HG03460 (cell line): ENCODE measurements at regions not wholly inside any gene's neighbourhood (a gene's known extent, or its start where the extent isn't known, plus 50 kb on each side); places are given as distances from the start of the nearest gene placed in this dataset.
"Not testable (repeated sequence)": the region's sequence is repeated elsewhere in the genome, so short reads cannot be mapped to it uniquely, and the experiment has no call there.

Experiments used
- ATAC-seq: cut with Tn5 transposase; IDR thresholded peaks from one replicate; pipeline ENCODE4 v1.9.1; 2021; ENCODE audit not compliant: unreplicated experiment

DNA sequence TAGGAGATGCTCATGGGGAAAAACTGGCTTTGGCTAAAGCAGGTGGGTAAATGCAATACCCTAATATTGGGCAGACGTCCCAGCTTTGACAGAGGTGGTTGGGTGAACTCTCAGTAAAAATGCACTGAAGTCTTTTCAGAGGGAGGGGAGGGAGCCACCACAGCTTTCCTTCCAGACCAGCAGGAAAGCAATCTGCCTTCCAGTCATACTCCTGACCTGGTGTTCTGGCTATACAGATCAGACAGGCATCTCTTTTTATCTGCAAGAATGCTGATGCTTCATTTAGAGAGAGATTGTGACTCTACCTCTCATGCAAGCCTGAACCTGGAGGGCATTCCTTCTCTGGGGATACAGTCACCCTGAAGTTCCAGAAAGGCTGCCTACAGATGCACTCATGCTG lies 52.6 kb upstream of the ICA1 start:
- ATAC-seq, result no peak

DNA sequence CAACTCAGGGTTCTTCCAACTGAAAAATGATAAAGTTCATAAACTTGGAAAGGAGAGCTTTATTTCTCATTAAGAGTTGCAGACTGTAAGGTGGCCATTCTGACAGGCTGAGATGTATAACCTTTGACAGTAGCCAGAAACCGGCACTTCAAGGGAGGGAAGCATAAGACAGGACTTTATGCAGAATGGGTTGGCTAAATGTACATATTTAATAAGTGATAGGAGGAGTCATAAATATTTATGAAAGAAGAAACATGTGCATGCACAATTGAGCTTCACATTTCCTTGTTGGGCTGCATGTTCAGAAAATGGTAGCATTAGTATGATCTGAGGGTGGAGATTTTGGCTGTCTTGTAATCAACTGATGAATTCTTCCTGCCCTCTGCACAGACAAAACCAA lies 57.1 kb upstream of the ICA1 start:
- no peak for ATAC-seq

DNA sequence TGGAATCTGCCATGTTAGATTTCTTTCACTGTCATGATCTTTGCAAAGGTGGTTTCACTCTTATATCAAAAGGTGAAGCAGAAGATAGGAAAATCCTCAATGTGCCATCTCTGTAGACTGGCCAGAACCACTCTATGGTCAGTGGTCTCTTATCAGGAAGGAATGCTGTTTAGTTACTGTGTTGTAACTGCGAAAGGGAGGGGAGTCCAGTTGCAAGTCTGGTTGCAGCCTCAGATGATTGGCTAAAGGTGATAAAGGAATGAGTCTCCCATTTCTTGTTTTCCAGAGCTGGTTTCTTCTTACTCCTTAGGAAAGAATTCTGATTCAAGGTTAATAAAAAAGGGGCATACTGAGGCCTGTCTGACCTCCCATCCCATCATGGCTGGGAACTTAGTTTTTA lies 58.2 kb upstream of the ICA1 start:
- ATAC-seq, result no peak

DNA sequence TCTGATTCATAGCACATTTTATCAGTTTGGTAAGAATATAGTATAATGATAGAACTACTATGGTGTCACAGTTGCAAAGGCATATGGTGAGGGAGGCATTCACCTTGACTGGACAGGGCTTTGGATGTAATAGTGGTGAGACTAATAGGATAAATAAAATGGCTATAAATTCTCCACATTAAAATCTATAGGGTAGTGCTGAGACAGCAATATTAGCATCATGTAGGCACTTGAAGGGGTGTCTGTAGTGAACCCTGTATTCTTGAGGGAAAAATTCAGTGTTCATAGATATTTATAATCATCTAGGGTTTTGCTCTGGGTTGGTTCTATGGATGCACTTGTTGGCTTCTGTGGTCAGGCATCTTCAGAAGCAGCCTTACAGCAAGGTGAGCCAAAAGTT lies 59.3 kb upstream of the ICA1 start:
- ATAC-seq, result no peak

DNA sequence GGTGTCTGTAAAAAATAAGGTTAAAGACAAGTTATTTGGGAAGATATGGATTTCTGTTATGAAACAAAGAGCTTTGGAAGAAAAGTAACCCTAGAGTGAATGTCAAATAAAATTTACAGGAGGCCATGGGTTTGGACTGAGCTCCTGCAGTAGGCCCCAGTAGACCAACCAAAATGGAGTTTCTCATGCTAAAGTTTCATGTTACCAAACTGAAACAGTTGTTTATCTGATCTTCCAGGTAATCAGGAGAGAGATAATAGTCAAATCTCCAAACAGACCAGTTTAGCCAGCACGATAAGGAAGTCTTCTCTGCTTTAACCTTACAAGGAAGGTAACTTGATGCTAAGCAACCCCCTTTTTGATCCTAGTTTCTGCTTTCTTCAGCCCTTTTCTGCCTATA lies 60.7 kb upstream of the ICA1 start:
- ATAC-seq, result no peak

DNA sequence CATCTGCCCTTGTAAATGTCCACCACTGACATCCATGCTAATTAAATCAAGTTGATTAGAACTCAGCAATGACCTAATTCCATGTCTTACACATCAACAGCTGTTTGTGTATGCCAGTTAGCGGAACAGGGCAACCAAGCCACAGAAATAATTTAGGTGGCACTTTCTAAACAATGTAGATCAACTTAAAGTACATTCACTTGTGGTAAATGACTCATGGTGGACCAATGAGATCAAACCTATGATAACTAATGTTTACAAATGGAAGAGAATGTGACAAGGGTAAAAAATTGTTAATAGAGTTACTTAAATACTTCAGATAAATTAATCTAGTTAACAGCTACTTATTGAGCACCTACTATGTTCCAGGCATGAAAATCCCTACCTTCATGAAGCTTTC lies 63.1 kb upstream of the ICA1 start:
- ATAC-seq, result no peak

DNA sequence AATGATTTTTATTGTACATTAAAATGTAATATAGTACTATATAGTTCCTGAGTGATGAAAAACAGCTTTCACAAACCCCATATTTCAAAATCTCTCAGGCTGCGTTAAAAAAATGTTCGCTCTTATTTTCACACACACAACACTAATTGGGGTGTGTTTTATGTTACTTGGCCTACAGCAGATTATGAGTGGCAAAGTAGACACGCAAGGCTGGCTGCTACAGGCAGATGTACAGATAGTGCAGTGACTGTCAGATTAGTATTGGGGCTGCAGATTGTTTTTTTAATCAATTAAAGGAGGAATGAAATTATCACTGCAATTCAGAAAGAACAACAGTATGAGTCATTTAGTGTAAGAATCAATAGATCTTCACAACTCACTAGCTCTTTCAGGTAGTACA lies 65.2 kb upstream of the ICA1 start:
- no peak for ATAC-seq

DNA sequence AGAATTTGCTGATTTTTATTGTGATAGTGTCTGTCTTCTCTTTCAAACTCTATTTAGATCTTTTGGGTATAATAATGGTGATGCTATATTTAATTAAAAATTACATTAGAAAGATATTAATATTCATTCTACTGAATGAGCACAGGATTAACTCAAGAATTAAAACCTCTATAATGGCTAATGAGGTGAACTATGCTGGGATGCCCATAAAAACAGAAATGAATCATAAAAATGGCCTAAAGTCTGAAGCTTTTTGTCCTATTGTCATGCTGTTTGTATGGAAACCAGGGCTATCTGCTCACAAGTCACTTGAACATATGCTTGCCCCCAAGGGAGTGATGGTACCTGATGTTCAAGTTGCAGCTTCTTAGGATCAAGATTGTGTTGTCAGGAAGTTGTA lies 76.2 kb upstream of the ICA1 start:
- no peak for ATAC-seq

DNA sequence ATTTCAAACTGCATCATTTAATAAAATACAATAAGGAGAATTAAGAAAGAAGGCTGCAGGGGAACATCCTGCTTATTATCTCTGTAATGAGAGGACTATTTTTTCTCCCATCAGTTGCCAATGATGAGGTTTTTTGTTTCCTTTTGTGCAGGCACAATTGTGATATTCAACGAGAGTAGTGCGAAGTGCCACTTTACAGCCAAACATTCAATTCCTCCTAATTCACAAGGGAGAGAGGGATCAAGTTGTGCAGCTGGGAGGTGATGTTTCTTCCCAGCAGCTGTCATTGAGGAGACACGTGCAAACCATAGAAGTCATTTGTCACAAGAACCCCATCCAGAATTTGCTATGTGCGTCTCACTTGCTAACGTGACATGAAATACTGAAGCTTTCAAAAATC lies 81.6 kb upstream of the ICA1 start:
- ATAC-seq, result no peak

DNA sequence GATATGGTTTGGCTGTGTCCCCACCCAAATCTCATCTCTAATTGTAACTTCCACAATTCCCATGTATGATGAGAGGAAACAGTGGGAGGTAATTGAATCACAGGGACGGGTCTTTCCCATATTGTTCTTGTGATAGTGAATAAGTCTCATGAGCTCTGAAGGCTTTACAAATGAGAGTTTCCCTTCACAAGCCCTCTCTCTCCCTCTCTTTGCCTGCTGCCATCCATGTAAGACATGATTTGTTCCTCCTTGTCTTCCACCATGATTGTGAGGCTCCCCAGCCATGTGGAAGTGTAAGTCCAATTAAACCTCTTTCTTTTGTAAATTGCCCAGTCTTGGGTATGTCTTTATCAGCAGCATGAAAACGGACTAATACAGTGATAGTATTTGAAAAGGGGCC lies 85.4 kb upstream of the ICA1 start:
- not testable (repeated sequence) for ATAC-seq

DNA sequence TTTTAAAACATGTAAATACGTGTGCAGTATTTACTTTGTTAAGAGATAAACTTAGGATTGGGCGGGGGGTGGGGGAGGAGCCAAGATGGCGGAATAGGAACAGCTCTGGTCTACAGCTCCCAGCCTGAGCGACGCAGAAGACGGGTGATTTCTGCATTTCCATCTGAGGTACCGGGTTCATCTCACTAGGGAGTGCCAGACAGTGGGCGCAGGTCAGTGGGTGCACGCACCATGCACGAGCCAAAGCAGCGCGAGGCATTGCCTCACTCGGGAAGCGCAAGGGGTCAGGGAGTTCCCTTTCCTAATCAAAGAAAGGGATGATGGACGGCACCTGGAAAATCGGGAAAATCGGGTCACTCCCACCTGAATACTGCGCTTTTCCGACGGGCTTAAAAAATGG lies 81.8 kb upstream of the NXPH1 start:
- not testable (repeated sequence) for ATAC-seq

DNA sequence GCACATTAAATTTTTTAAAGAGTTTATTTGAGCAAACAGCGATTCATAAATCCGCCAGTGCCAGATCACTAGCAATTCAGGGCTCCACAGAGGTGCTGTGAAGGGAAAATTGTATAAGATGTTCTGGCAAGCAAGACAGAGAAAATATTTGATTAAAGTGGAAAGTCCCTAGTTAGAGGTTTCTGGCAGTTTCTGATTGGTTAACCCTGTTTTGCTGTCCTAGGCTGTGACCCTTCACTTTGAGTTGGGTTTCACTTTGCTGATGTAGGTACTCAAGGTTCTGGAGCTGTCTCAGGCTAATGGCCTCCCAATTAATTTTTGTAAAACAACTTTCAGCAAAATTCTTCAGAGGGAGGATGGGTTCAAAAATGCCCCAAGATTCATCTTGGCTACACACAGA lies 79.4 kb upstream of the NXPH1 start:
- no peak for ATAC-seq

DNA sequence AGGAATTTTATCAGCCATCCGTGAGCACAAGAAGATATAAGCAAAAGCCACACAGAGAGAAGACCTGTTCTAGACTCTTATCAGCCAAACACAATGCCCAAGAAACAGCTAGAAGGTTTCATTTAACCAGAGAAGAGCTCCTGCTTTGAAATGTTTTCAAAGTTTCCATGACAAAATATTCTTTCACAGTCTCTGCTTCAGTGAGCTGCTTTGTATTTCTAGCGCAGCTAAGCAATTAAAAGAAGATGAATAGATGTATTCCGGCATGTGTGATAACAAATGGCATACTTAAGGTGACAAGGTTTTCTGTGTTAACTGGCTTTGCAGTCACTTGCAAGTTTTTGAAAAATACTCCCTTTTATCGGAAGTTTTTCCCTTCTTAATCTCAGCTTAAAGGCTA lies 78.9 kb upstream of the NXPH1 start:
- no peak for ATAC-seq

DNA sequence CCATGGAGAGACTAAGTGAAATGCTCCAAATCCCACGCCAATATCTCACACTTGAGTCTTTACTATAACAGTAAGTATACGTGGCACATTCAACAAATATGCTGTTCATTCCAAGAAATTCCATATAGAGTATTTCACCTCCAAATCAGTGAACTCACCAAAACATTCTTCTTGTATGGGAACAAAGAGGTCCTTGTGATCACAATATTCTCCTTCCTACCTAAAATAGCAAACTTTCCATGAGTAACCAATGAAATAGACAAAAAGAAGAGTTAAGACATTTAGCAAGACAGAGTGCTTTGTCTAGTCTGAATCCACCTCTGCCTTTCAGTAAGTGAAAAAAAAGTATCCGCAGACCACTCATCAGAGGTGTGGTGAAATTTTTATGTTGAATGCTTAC lies 77.3 kb upstream of the NXPH1 start:
- ATAC-seq, result no peak

DNA sequence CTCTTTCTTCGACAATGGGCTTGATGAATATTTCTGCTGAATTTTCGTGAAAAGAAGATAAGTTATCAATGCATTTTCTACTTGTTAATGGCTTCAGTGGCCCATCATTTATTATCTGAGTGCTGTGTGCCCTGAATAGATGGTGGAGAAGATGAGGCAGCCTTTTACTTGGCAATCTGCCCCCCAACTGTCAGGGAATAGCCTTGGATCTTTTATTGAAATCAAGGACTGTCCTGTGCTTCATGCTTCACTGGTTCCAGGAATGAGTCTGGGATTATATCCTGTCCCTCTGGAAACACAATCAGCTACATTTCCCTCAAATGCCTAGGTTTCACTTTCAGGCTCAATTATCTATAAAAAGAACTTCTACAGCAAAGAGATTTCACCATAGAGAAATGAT lies 75.9 kb upstream of the NXPH1 start:
- ATAC-seq, result no peak

DNA sequence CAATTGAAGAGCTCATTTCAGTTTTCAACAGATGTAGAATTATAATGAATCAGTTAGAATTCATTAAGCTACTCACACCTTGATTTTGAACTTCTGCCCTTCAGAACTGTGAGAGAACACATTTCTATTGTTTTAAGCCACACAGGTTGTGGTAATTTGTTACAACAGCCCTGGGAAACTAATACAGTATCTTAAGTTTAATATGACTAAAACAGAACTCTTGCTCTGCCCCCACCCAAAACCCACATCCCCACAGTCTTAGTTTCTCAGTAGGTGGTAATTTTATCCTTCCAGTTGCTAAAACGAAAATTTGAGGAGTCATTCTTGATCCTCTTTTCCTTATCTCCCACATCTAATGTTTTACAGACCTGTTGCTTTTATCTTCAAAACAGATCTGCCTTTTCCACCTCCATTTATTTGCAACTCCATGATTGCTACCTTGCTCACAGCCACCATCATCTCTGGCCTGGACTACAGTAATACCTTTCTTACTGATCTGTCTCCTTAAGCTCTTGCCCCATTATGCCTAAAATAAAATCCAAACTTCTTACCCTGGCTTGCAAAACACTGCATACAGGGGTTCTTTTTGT lies 72.8 kb upstream of the NXPH1 start:
- no peak for ATAC-seq

DNA sequence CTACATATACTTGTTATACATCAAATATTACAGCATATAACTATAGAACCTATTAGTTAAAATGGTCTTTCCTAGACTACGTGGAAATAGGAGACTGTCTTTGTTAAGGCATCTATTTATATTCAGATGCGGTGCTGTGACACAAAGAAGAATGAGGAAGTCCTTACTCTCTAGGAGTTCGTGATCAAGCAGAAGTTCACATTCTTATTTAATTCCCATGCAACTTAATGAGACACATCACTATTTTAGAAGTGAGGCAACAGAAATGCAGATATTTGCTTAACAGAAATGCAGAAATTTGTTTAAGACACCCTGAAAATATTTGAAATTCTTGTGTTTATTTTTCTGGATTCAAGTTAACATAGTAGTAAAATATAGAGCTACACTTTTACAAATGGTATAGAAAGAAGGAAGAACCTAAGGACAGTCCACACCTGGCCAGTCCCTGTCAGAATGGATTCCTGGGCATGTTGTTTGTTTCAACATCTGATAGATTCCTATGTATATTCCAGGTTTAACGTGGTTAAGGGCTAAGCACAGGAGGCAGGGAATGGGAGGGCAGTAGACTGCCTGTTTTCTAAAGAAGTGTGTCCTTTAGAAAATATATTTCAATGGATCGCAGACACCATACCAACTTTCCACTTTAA lies 70.6 kb upstream of the NXPH1 start:
- ATAC-seq, result no peak

DNA sequence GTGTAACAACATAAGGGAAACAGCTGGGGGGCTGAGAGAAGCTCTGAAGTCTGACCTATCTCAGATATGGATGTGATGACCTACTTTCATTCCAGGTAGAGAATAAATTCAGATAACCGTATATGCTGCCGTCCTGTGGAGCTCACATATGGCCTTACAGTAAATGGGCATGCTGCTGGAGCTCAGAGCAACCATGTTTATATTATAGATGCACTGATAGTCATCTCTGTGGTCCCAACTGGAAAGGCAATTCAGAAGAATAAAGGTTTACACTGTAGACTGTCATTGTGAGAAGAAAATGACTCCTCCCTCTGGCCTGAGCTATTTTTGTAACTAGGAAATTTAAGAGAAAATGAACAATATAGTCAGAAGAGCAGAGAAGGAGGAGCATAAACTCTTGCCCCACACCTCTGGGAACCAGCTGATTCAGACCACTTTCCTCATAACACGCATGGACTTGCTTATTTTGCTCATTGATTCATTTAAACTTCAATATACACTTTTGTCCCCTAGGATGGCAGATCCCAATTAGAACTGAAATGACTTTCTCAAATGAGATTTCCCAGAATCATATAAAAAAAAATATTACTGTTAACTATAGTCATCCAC lies 69.9 kb upstream of the NXPH1 start:
- no peak for ATAC-seq

DNA sequence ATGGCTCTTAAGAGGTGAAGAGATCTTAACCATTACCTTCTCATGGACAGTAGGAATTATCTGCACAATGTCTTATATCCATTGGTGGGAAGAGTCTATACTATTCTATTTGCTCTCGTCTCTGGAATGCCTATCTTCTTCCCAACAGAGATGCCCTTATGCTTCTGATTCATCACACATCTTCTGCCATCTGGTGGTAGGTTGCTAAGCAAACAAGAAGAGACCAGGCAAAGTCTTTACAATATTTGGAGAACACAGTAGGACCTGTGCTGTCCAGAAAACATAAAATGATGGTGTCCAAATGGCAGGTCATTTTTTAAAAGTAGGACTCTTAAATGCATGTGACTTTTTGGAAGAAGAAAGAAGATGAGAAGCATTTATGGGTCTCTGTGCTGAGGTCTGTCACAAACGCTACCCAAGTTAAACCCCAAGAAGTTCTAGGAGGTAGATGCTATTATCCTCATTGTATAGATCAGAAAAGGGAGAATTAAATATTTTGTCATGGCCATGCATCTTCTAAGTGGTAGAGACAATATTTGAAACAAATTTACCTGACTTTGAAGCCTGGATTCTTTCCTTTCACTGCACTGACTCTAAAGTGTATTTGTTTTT lies 67.8 kb upstream of the NXPH1 start:
- peak; percentile 50 for ATAC-seq

DNA sequence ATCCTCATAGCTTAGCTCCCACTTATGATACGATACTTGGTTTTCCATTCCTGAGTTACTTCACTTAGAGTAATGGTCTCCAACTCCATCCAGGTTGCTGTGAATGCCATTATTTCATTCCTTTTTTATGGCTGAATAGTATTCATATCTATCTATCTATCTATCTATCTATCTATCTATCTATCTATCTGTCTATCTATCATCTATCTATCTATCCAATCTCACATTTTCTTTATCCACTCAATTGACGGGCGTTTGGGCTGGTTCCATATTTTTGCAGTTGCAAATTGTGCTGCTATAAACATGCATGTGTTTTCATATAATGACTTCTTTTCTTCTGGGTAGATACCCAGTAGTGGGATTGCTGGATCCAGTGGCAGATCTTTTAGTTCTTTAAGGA lies 65.4 kb upstream of the NXPH1 start:
- not testable (repeated sequence) for ATAC-seq

DNA sequence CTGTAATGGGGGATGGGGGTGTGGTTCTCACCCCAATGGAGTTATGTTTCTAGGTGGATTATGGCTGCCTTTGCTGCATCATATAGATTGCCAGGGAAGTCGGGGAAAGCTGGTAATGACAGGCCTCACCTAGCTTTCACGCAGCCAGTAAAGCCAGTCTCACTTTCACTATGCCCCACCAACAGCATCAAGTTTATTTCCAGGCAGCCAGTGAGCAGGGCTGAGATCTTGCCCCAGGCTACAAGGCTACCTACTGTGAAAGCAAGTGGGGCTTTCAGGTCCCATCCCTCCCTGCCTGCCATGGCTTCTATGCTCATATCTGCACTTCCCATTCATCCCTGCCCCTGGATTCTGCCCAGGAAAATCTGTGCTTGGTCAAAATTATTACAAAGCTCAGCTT lies 61.7 kb upstream of the NXPH1 start:
- ATAC-seq, result no peak

DNA sequence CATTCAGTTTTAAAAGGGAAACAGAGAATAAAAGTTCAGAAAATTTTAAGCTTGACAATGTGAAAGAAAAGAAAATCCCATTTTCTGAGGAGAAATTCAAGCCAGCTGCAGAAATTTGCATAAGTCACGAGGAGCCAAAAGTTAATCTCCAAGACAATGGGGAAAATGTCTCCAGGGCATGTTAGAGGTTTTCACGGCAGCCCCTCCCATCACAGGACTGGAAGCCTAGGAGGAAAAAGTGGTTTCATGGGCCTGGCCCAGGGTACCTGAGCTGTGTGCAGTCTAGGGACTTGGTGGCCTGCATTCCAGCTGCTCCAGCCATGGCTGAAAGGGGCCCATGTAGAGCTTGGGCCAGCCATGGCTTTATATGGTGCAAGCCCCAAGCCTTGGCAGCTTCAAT lies 59.6 kb upstream of the NXPH1 start:
- no peak for ATAC-seq
